Mesendoderm (in vitro differentiated cells): ENCODE measurements at regions not wholly inside any gene's neighbourhood (a gene's known extent, or its start where the extent isn't known, plus 50 kb on each side); places are given as distances from the start of the nearest gene placed in this dataset.

ENCODE experiments used
- DNase-seq: peaks from one replicate; pipeline ENCODE4 v3.0.0; 2013
- H2AK5ac ChIP-seq: 2 replicates; pipeline ENCODE4 v1.6.1; 2013; ENCODE audit warnings: low read length, inconsistent platforms
- H2BK120ac ChIP-seq: 2 replicates; pipeline ENCODE4 v1.6.1; 2013; ENCODE audit warnings: low read depth, mild to moderate bottlenecking, low read length, moderate library complexity, mixed read lengths
- H2BK15ac ChIP-seq: replicated peaks from 2 replicates; pipeline ENCODE4 v1.6.1; 2013; ENCODE audit warnings: low read depth, mild to moderate bottlenecking, moderate library complexity
- H2BK5ac ChIP-seq: 2 replicates; pipeline ENCODE4 v1.6.1; 2013; ENCODE audit warnings: low read length, inconsistent platforms
- H3K18ac ChIP-seq: 2 replicates; pipeline ENCODE4 v1.6.1; 2013; ENCODE audit warnings: mild to moderate bottlenecking, low read length, mixed read lengths
- H3K23ac ChIP-seq: one replicate; pipeline ENCODE4 v1.6.1; 2013; ENCODE audit warnings: low read length
- H3K27ac ChIP-seq: 2 replicates; pipeline ENCODE4 v1.5.1; 2013; ENCODE audit warnings: low read depth, mild to moderate bottlenecking, inconsistent platforms, low read length, moderate library complexity
- H3K27me3 ChIP-seq: 2 replicates; pipeline ENCODE4 v1.6.1; 2013; ENCODE audit warnings: low read length, control low read depth, mild to moderate bottlenecking, inconsistent platforms; ENCODE audit not compliant: insufficient read depth, poor library complexity
- H3K36me3 ChIP-seq: 2 replicates; pipeline ENCODE4 v1.6.1; 2013; ENCODE audit warnings: low read length, inconsistent platforms; ENCODE audit not compliant: control insufficient read depth, insufficient read depth
- H3K4ac ChIP-seq: one replicate; pipeline ENCODE4 v1.6.1; 2013; ENCODE audit warnings: low read depth, mild to moderate bottlenecking, low read length, moderate library complexity
- H3K4me1 ChIP-seq: 2 replicates; pipeline ENCODE4 v1.6.1; 2013; ENCODE audit warnings: low read depth, low read length, inconsistent platforms; ENCODE audit not compliant: control insufficient read depth
- H3K4me2 ChIP-seq: 2 replicates; pipeline ENCODE4 v1.6.1; 2013; ENCODE audit warnings: low read length
- H3K4me3 ChIP-seq: 2 replicates; pipeline ENCODE4 v1.5.1; 2013; ENCODE audit warnings: mild to moderate bottlenecking, low read length
- H3K56ac ChIP-seq: one replicate; pipeline ENCODE4 v1.6.1; 2013; ENCODE audit warnings: low read length
- H3K79me1 ChIP-seq: 2 replicates; pipeline ENCODE4 v1.6.1; 2013; ENCODE audit warnings: low read length, inconsistent platforms
- H3K79me2 ChIP-seq: 2 replicates; pipeline ENCODE4 v1.6.1; 2013; ENCODE audit warnings: mild to moderate bottlenecking, low read length; ENCODE audit not compliant: control insufficient read depth, insufficient read depth
- H3K9ac ChIP-seq: 2 replicates; pipeline ENCODE4 v1.6.1; 2013; ENCODE audit warnings: low read length, inconsistent platforms
- H4K5ac ChIP-seq: one replicate; pipeline ENCODE4 v1.6.1; 2013; ENCODE audit warnings: low read length
- H4K8ac ChIP-seq: one replicate; pipeline ENCODE4 v1.6.1; 2013; ENCODE audit warnings: low read depth, mild to moderate bottlenecking, control low read depth, low read length, moderate library complexity
- WGBS: extraction: QIAGEN DNeasy Blood & Tissue Kit; methylation state at CpG from one replicate; pipeline ENCODE4 v1.1.7; 2013; ENCODE audit warnings: low lambda C conversion rate, missing lambda C conversion rate; ENCODE audit not compliant: insufficient coverage; ENCODE audit errors: extremely low coverage; 5-methylcytosine and 5-hydroxymethylcytosine counted together

- H3K36me3 ChIP-seq = no peaks in the 10 kb centered on the region
- no CpG with 5 or more reads among the region's 3 CpGs for WGBS
- no peak overlapping the region for H3K4me2 ChIP-seq
- H4K8ac ChIP-seq = no peak overlapping the region
- no peak overlapping the region for H3K9ac ChIP-seq
- no peaks in the 10 kb centered on the region for H3K79me2 ChIP-seq
- no peak overlapping the region for H2BK120ac ChIP-seq
- H3K4me3 ChIP-seq = no peak overlapping the region
- no peak overlapping the region for H2BK15ac ChIP-seq
- H3K79me1 ChIP-seq = no peaks in the 10 kb centered on the region
- H3K27me3 ChIP-seq = no peaks in the 10 kb centered on the region
- H2BK5ac ChIP-seq = no peak overlapping the region
- H4K5ac ChIP-seq = no peak overlapping the region
- no peaks in the 10 kb centered on the region for H3K4me1 ChIP-seq
- H3K18ac ChIP-seq = no peak overlapping the region
- no peak overlapping the region for H2AK5ac ChIP-seq
- DNase-seq = peak; percentile 78
- H3K56ac ChIP-seq = no peak overlapping the region
- H3K23ac ChIP-seq = no peak overlapping the region
- no peak overlapping the region for H3K4ac ChIP-seq
- H3K27ac ChIP-seq = no peak overlapping the region
Measured at GRCh38 chr15:69958496-69959084, 139.1 kb downstream of the TLE3 start.

GRCh38 chr15:69962561-69962960, 135.2 kb downstream of the TLE3 start:
- no peaks in the 10 kb centered on the region for H3K36me3 ChIP-seq
- H3K79me1 ChIP-seq = no peaks in the 10 kb centered on the region
- H3K18ac ChIP-seq = no peak overlapping the region
- H3K79me2 ChIP-seq = no peaks in the 10 kb centered on the region
- H3K56ac ChIP-seq = no peak overlapping the region
- no peak overlapping the region for H3K9ac ChIP-seq
- no peak overlapping the region for H2BK120ac ChIP-seq
- H3K23ac ChIP-seq = no peak overlapping the region
- H4K5ac ChIP-seq = no peak overlapping the region
- no peak overlapping the region for H3K4me2 ChIP-seq
- no peak overlapping the region for H3K27ac ChIP-seq
- no peaks in the 10 kb centered on the region for H3K27me3 ChIP-seq
- no peak overlapping the region for H2AK5ac ChIP-seq
- no peak overlapping the region for H3K4ac ChIP-seq
- H2BK5ac ChIP-seq = no peak overlapping the region
- no peak overlapping the region for H4K8ac ChIP-seq
- no peak overlapping the region for H3K4me3 ChIP-seq
- DNase-seq = no peak
- no peak overlapping the region for H2BK15ac ChIP-seq
- no peaks in the 10 kb centered on the region for H3K4me1 ChIP-seq
- no CpG with 5 or more reads among the region's 1 CpG for WGBS

GRCh38 chr15:69963385-69963784, 134.3 kb downstream of the TLE3 start:
- no peak overlapping the region for H3K4me2 ChIP-seq
- no peak overlapping the region for H2BK5ac ChIP-seq
- no peak overlapping the region for H4K8ac ChIP-seq
- H3K27ac ChIP-seq = no peak overlapping the region
- no peaks in the 10 kb centered on the region for H3K4me1 ChIP-seq
- no peak overlapping the region for H4K5ac ChIP-seq
- H3K23ac ChIP-seq = no peak overlapping the region
- H3K36me3 ChIP-seq = no peaks in the 10 kb centered on the region
- no peak overlapping the region for H2AK5ac ChIP-seq
- H3K79me2 ChIP-seq = no peaks in the 10 kb centered on the region
- H3K79me1 ChIP-seq = no peaks in the 10 kb centered on the region
- no peak overlapping the region for H3K4ac ChIP-seq
- H3K56ac ChIP-seq = no peak overlapping the region
- H3K27me3 ChIP-seq = no peaks in the 10 kb centered on the region
- no peak overlapping the region for H3K18ac ChIP-seq
- no peak overlapping the region for H2BK120ac ChIP-seq
- H3K4me3 ChIP-seq = no peak overlapping the region
- H3K9ac ChIP-seq = no peak overlapping the region
- H2BK15ac ChIP-seq = no peak overlapping the region
- no peak for DNase-seq

- no CpG with 5 or more reads among the region's 2 CpGs for WGBS
Measured at GRCh38 chr15:69971771-69972170, 125.9 kb downstream of the TLE3 start.

GRCh38 chr15:69972436-69972835, 125.3 kb downstream of the TLE3 start:
- Histone ChIP-seq H3K4me3 (no peak overlapping the region), H3K27me3 (no peaks in the 10 kb centered on the region), H3K4ac (no peak overlapping the region), H3K9ac (no peak overlapping the region), H3K79me2 (no peaks in the 10 kb centered on the region), H3K4me2 (no peak overlapping the region), H3K79me1 (no peaks in the 10 kb centered on the region), H3K4me1 (no peaks in the 10 kb centered on the region), H3K36me3 (no peaks in the 10 kb centered on the region), H4K8ac (no peak overlapping the region), H2AK5ac (no peak overlapping the region), H2BK5ac (no peak overlapping the region), H3K23ac (no peak overlapping the region), H3K27ac (no peak overlapping the region), H3K18ac (no peak overlapping the region), H2BK120ac (no peak overlapping the region), H3K56ac (no peak overlapping the region), H4K5ac (no peak overlapping the region), H2BK15ac (no peak overlapping the region)
- WGBS = no CpG with 5 or more reads among the region's 3 CpGs
- DNase-seq = no peak

More at GRCh38 chr15:69971771-69972170, 125.9 kb downstream of the TLE3 start:
- no peak for DNase-seq
- Histone ChIP-seq H3K27me3 (no peaks in the 10 kb centered on the region), H2BK5ac (no peak overlapping the region), H3K79me1 (no peaks in the 10 kb centered on the region), H3K18ac (no peak overlapping the region), H4K5ac (no peak overlapping the region), H3K4me2 (no peak overlapping the region), H3K23ac (no peak overlapping the region), H3K27ac (no peak overlapping the region), H3K4me1 (no peaks in the 10 kb centered on the region), H2BK15ac (no peak overlapping the region), H4K8ac (no peak overlapping the region), H3K36me3 (no peaks in the 10 kb centered on the region), H2BK120ac (no peak overlapping the region), H2AK5ac (no peak overlapping the region), H3K4me3 (no peak overlapping the region), H3K9ac (no peak overlapping the region), H3K56ac (no peak overlapping the region), H3K4ac (no peak overlapping the region), H3K79me2 (no peaks in the 10 kb centered on the region)

- peak; percentile 77 for DNase-seq
- Histone ChIP-seq H3K36me3 (no peaks in the 10 kb centered on the region), H3K4me3 (no peak overlapping the region), H3K18ac (no peak overlapping the region), H2BK5ac (no peak overlapping the region), H3K56ac (no peak overlapping the region), H2BK15ac (no peak overlapping the region), H3K27ac (no peak overlapping the region), H4K5ac (no peak overlapping the region), H3K4me1 (no peaks in the 10 kb centered on the region), H3K27me3 (no peaks in the 10 kb centered on the region), H4K8ac (no peak overlapping the region), H2BK120ac (no peak overlapping the region), H3K79me2 (no peaks in the 10 kb centered on the region), H3K4ac (no peak overlapping the region), H3K9ac (no peak overlapping the region), H2AK5ac (no peak overlapping the region), H3K79me1 (no peaks in the 10 kb centered on the region), H3K4me2 (no peak overlapping the region), H3K23ac (no peak overlapping the region)
- WGBS = no CpG with 5 or more reads among the region's 6 CpGs
Measured at GRCh38 chr15:69973102-69973714, 124.5 kb downstream of the TLE3 start.
